ENCODE measurements at regions not wholly inside any gene's neighbourhood (a gene's known extent, or its start where the extent isn't known, plus 50 kb on each side); places are given as distances from the start of the nearest gene placed in this dataset.

GRCh38 chr4:36677112-36677511, 395.7 kb downstream of the DTHD1 start:
- no peak for DNase-seq
- no peaks in the 10 kb centered on the region for H3K27me3 ChIP-seq (ENCODE audit: control insufficient read depth in 2 of 2, insufficient read depth in 2 of 2, low read length in 2 of 2)
- intact Hi-C loops (cut with micrococcal nuclease), result no loop called here
- no peaks in the 10 kb centered on the region for H3K79me2 ChIP-seq (ENCODE audit: insufficient read depth, low read length)
- Mint-ChIP-seq H3K4me1 (no peaks in the 10 kb centered on the region), H3K9me3 (peaks cover 0 to 7% (median 5%) of the 10 kb centered on the region in 7 donors), H3K4me3 (no peak overlapping the region), H3K27ac (no peak overlapping the region), H3K36me3 (no peaks in the 10 kb centered on the region), H3K27me3 (ENCODE audit: low read depth in 3 of 3) (peaks cover 0 to 3% (median 0%) of the 10 kb centered on the region in 3 donors)
- H4K20me1 ChIP-seq (ENCODE audit: insufficient read depth, low read length), result no peaks in the 10 kb centered on the region
- no peak for TF ChIP-seq CTCF (IDR thresholded peaks at IDR 0.05)
- H3K27ac ChIP-seq (ENCODE audit: low read depth in 1 of 2, low read length in 2 of 2), result no peak overlapping the region
- no peaks in the 10 kb centered on the region for H3K4me1 ChIP-seq (ENCODE audit: control insufficient read depth in 1 of 2, insufficient read depth in 2 of 2, low read length in 2 of 2)
- 100% methylated on average over 1 of the region's 2 CpGs for WGBS (ENCODE audit: insufficient coverage)
- H3K9me3 ChIP-seq (replicated peaks in 1 of 2; ENCODE audit: control insufficient read depth in 1 of 2, insufficient read depth in 1 of 2, low read length in 2 of 2), result no peaks in the 10 kb centered on the region
- no peak overlapping the region for H3K4me3 ChIP-seq (replicated peaks in 1 of 3; ENCODE audit: low read depth in 2 of 3, low read length in 3 of 3)
- H3K9ac ChIP-seq (ENCODE audit: insufficient read depth, low read length, poor library complexity, severe bottlenecking), result no peak overlapping the region
- no peak overlapping the region for H3K4me2 ChIP-seq (replicated peaks; ENCODE audit: extremely low read depth, low read length, poor library complexity, severe bottlenecking)
- H2AFZ ChIP-seq (ENCODE audit: insufficient read depth, low read depth, low read length, poor library complexity, severe bottlenecking), result no peak overlapping the region
- no peaks in the 10 kb centered on the region for H3K36me3 ChIP-seq (replicated peaks in 1 of 2; ENCODE audit: control insufficient read depth in 1 of 2, insufficient read depth in 2 of 2, low read length in 2 of 2)

- no peak overlapping the region for H3K4me3 Mint-ChIP-seq
- intact Hi-C loops (cut with micrococcal nuclease), result no loop called here
- peaks cover 0 to 7% (median 5%) of the 10 kb centered on the region in 7 donors for H3K9me3 Mint-ChIP-seq
Observed at GRCh38 chr4:36677874-36678273, 396.5 kb downstream of the DTHD1 start.

More at GRCh38 chr4:36677874-36678273, 396.5 kb downstream of the DTHD1 start:
- no peak for DNase-seq
- Histone ChIP-seq H3K79me2 (ENCODE audit: insufficient read depth, low read length) (no peaks in the 10 kb centered on the region), H3K4me3 (replicated peaks in 1 of 3; ENCODE audit: low read depth in 2 of 3, low read length in 3 of 3) (no peak overlapping the region), H3K4me1 (ENCODE audit: control insufficient read depth in 1 of 2, insufficient read depth in 2 of 2, low read length in 2 of 2) (no peaks in the 10 kb centered on the region), H4K20me1 (ENCODE audit: insufficient read depth, low read length) (no peaks in the 10 kb centered on the region), H3K4me2 (replicated peaks; ENCODE audit: extremely low read depth, low read length, poor library complexity, severe bottlenecking) (no peak overlapping the region), H3K9ac (ENCODE audit: insufficient read depth, low read length, poor library complexity, severe bottlenecking) (no peak overlapping the region), H3K27me3 (ENCODE audit: control insufficient read depth in 2 of 2, insufficient read depth in 2 of 2, low read length in 2 of 2) (no peaks in the 10 kb centered on the region), H3K36me3 (replicated peaks in 1 of 2; ENCODE audit: control insufficient read depth in 1 of 2, insufficient read depth in 2 of 2, low read length in 2 of 2) (no peaks in the 10 kb centered on the region), H3K9me3 (replicated peaks in 1 of 2; ENCODE audit: control insufficient read depth in 1 of 2, insufficient read depth in 1 of 2, low read length in 2 of 2) (no peaks in the 10 kb centered on the region), H2AFZ (ENCODE audit: insufficient read depth, low read depth, low read length, poor library complexity, severe bottlenecking) (no peak overlapping the region), H3K27ac (ENCODE audit: low read depth in 1 of 2, low read length in 2 of 2) (no peak overlapping the region)
- WGBS (ENCODE audit: insufficient coverage), result no CpG with 5 or more reads among the region's 1 CpG
- H3K27ac Mint-ChIP-seq, result no peak overlapping the region
- no peak for TF ChIP-seq CTCF (IDR thresholded peaks at IDR 0.05)
- H3K36me3 Mint-ChIP-seq, result no peaks in the 10 kb centered on the region
- no peaks in the 10 kb centered on the region for H3K4me1 Mint-ChIP-seq
- peaks cover 0 to 3% (median 0%) of the 10 kb centered on the region in 3 donors for H3K27me3 Mint-ChIP-seq (ENCODE audit: low read depth in 3 of 3)
